GM12874 (cell line): ENCODE measurements at regions not wholly inside any gene's neighbourhood (a gene's known extent, or its start where the extent isn't known, plus 50 kb on each side); places are given as distances from the start of the nearest gene placed in this dataset.

Source experiments
- TF ChIP-seq, protein P1 (sequence below): IDR thresholded peaks from 2 replicates; pipeline ENCODE4 v1.5.1; 2011; ENCODE audit warnings: low read depth, mild to moderate bottlenecking, control low read depth, low read length, moderate library complexity; ENCODE audit not compliant: insufficient read depth

DNA sequence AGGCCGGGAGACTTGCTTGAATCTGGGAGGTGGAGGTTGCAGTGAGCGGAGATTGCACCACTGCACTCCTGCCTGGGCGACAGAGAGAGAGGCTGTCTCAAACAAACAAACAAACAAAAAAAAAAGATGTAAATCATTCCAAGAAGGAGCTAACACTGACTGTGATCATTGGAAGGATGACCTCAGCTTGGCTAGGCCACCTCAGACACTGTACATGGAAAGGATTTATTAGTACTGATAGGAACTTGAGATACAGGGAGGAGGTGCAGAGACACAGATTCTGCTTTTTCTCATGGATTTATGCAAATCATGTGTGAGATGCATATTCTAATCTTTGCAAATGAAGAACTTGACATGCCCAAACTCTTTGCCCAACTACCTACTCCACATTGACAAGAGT, 293.6 kb downstream of the HIVEP2 start:
- TF ChIP-seq, protein P1, sequence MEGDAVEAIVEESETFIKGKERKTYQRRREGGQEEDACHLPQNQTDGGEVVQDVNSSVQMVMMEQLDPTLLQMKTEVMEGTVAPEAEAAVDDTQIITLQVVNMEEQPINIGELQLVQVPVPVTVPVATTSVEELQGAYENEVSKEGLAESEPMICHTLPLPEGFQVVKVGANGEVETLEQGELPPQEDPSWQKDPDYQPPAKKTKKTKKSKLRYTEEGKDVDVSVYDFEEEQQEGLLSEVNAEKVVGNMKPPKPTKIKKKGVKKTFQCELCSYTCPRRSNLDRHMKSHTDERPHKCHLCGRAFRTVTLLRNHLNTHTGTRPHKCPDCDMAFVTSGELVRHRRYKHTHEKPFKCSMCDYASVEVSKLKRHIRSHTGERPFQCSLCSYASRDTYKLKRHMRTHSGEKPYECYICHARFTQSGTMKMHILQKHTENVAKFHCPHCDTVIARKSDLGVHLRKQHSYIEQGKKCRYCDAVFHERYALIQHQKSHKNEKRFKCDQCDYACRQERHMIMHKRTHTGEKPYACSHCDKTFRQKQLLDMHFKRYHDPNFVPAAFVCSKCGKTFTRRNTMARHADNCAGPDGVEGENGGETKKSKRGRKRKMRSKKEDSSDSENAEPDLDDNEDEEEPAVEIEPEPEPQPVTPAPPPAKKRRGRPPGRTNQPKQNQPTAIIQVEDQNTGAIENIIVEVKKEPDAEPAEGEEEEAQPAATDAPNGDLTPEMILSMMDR = no peak

DNA sequence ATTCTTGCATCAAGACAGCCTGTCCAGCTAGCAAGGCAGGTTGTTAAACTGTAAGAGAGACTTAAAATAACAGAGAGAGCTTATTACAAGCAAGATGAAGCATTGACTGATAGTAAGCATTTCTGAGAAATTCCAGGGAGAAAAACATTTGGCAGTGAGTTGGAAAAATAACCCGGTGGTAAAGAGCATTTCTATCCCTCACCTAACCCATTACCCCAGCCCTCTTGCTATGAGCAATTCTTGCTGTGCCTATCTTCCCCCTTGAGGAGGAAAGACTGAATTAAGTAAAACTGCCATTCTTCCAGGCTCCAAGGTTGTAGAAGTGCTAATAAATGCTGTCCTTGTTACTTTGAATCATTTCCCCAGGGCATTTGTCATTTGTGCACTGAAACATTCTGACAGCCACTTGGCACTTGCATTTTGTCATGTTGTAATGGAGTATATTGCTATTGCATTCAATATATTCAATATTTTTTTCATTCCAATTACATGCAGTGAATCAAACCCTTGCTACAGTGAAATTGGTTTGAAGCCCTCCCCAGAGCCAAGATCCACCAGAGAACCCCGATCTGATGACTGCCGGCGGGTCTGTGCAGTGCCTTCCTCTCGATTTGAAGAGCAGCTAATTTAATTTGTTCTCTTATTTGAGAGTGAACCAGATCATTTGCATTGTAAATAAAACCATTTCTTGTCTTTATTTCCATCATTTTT, 291.1 kb downstream of the HIVEP2 start:
- TF ChIP-seq, protein P1 = no peak

DNA sequence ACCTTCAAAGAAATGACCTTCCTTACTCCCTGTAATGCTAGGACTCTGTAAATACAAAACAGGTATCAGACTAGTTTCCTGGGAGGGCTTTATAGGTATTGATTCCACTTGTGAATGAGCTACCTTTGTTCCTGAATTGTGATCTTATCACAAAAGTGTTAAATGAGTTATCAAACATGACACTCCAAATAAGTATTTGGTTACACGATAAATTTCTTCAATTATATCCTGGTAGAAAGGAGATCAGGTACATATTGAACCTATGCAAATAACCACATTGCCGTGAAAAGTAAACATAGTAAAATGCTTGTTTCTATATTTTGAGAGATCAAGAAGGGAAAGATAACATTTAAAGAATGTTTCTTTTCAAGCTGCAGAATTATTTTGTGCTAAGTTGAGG, 285.3 kb downstream of the HIVEP2 start:
- TF ChIP-seq, protein P1 = no peak

DNA sequence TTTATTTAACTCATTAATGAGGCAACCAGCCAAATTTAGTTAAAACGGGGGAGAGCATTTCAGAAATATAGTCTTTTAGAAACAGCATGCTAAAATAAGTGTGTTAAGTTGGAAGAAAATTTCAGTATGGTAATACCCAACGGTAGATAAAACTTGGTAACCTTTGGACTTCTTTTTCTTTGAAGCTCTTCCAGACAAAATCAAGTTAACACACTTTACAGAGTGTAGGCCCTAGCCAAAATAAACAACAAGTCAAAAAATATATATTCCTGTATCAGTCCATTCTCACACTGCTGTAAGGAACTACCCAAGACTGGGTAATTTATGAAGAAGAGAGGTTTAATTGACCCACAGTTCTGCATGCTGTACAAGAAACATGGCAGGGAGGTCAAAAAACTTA, 279.6 kb downstream of the HIVEP2 start:
- TF ChIP-seq, protein P1 = no peak

DNA sequence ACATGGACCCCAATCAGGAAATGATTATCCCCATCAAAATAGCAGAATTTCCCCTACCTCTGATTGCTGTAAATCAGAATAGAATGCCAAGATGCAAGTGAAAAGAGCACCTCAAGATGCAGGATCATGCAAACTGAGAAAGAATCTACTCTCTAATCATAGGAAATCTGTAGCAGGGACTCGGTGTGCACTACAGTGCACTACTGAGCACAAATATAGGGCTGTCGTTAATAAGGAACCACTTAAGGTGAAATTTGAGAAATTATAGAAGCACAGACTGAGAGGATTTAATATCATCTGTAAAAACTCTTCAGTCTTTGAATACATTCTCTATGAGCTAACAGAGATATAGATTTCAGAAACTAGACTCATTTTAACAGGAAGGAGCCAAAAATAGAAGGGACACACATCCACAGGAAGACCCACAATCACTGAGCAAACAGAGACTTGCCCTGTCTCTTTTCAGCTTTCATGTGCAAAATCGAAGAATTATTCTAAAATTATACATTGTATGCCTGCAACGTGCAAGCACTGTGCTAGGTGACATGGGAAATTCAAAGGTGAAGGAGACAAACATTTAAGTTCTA, 278.3 kb downstream of the HIVEP2 start:
- TF ChIP-seq, protein P1 = no peak

DNA sequence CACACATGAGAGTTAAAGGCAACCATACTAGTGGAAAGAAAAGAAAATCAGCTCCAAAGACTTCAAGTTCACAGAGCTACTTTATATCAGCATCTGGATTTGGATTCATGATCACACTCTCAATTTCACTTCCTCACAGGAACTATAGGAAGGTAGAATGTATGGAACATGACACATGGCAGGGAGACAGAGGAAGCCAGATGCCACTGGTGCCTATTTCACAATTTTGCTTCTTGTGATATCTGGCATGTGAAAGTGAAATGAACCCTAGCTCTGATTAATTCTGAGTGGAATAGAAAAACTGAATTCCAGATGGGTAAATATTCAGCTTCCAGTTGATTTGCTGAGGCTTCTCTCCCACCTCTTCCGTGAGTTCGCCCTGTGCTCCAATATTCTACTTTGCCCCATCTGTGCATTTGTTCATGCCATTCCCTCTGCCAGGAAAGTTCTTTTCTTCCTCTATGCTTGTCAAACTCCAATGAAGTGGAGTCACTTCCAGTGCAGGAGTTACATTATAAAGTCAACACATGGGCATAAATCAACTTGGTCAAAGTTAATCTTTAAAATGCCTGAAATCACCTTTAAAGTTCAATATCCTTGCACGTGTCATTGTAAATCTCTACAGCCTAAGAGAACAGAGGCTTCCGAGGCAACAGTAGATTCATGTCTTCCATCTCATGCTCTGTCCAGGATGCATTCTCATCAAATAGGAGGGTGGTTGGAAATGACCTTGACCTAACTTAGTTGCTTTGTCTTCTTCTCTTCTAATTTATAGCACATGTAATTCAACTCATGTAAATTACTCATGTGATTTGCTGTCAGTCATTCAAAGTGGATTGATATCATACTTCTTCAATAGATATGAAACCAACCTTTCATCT, 275.3 kb downstream of the HIVEP2 start:
- TF ChIP-seq, protein P1 = no peak

DNA sequence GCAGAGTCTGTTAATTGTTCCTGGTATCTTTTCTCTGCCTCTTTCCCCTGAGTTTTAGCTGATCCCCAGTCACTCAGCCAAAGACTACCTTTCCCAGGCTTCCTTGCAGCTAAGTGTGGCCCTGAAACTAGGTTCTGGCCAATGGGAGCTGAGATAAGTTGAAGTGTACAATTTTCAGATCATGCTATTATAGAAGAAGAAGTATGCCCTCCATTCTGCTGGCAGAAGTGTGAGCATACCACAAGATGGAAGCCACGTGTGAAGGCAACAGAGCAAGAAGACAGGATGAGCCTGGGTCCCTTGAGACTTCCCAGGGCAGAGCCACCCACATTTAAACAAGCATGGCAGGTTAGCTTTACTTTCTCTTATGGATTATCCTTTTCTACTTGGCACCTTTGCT, 273.2 kb downstream of the HIVEP2 start:
- TF ChIP-seq, protein P1 = no peak
